Activated gamma-delta T cell treated with Interleukin-2 at 50 U/mL for 16 hours (primary cell): ENCODE measurements at regions not wholly inside any gene's neighbourhood (a gene's known extent, or its start where the extent isn't known, plus 50 kb on each side); places are given as distances from the start of the nearest gene placed in this dataset.

Source experiments
- DNase-seq: peaks from one replicate; pipeline ENCODE4 v3.0.0-alpha.2; 2020

DNA sequence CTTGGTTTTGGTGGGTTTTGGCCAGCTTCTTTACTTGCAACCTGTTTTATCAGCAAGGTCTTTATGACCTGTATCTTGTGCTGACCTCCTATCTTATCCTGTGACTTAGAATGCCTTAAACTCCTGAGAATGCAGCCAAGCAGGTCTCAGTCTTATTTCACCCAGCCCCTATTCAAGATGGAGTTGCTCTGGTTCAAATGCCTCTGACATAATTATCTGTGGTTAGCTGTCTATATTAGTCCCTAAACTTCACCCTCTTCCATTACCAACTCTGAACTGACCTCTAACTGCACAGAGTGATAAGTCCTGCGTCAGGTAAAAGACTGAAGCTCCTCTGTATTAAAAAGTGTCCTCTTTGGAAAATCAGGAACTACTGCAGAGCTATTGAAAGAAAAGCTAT, 61.9 kb upstream of the CD96 start:
- DNase-seq, result no peak

DNA sequence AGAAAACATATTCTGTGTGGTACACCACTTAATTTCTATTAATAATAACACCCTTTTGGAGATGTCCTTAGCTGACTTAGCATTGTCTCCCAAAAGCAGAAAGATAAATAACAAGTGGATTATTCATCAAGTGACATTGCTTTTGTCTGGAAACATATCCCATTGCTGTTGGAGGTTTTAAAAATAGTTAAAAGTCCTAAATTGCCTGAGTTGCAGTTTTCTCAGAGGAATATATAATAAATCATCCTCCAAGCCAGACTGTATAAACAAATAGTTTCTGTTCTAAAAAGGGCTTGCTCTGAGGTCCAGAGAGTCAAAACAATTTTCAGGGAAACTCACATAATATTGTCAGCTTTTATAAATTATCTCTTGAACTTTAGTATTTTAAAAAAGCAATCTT, 60.4 kb upstream of the CD96 start:
- no peak for DNase-seq

DNA sequence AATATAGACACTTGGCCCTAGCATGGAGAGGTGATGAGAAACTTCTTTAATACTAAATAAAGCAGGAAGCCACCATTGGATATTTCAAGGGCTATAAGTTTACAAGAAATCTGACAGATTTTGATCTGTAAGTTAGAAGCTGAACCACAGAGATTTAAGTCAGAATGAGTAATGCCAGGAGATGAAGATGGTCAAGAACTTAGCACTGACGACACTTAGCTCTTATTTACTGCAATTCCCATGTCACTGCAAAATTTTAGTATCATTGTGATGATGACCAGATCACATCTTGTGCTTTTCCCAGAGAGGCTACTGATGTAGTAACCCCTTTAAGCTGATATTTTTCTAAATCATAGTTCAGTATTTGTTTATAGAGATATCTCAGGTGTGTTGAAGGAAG, 59.4 kb upstream of the CD96 start:
- no peak for DNase-seq

DNA sequence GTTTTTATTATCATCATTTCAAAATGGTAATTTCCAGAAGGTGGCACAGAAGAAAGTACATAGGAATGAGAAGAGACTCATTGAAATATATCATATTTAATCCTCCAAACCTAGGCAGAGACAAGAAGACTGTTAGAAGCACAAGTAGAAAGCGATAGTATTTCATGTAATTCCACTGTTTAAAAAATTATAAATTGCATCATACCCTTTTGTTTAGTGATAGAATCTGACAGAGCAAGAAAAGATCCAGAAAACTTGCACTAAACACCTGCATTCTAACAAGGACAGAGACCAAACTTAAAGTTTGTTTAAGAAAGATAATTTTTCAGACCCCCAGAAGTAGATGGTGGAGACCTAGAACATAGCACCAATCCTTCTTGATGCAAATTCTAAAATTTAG, 56.9 kb upstream of the CD96 start:
- DNase-seq, result no peak
